B cell (primary cell): ENCODE measurements at regions not wholly inside any gene's neighbourhood (a gene's known extent, or its start where the extent isn't known, plus 50 kb on each side); places are given as distances from the start of the nearest gene placed in this dataset.

Experiments
- EZH2 ChIP-seq: IDR thresholded peaks from 2 replicates; pipeline ENCODE4 v1.6.1; 2012; ENCODE audit warnings: borderline replicate concordance, low read depth, mild to moderate bottlenecking, moderate library complexity, low read length; ENCODE audit not compliant: insufficient read depth, poor library complexity, severe bottlenecking
- TF ChIP-seq, protein P1 (sequence below): fragments of 200-600 bp; IDR thresholded peaks from one replicate; pipeline ENCODE4 v1.8.0; 2022; ENCODE audit warnings: antibody characterized with exemption, mild to moderate bottlenecking

DNA sequence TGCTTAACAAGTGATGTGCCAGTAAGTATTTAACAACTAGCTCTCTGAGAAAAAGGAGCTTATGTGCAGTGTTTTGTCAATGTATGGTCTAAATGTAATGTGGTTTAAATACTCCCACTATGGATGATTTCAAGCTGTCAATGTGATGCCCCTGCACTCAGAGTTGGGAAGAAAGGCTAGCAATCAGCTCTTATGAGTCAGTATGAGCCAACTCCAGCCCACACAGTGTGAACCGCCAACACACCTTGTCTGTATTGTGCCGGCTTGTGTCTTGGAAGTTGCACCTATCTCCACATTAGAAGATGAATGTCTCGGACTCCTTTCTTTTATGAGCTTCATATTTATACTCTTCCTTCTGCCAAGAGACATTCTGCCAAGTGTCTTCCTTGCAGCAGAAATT lies 703.8 kb upstream of the RAB6C start:
- TF ChIP-seq, protein P1, sequence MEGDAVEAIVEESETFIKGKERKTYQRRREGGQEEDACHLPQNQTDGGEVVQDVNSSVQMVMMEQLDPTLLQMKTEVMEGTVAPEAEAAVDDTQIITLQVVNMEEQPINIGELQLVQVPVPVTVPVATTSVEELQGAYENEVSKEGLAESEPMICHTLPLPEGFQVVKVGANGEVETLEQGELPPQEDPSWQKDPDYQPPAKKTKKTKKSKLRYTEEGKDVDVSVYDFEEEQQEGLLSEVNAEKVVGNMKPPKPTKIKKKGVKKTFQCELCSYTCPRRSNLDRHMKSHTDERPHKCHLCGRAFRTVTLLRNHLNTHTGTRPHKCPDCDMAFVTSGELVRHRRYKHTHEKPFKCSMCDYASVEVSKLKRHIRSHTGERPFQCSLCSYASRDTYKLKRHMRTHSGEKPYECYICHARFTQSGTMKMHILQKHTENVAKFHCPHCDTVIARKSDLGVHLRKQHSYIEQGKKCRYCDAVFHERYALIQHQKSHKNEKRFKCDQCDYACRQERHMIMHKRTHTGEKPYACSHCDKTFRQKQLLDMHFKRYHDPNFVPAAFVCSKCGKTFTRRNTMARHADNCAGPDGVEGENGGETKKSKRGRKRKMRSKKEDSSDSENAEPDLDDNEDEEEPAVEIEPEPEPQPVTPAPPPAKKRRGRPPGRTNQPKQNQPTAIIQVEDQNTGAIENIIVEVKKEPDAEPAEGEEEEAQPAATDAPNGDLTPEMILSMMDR: no peak
- TF ChIP-seq EZH2: no peak
